ENCODE measurements at regions not wholly inside any gene's neighbourhood (a gene's known extent, or its start where the extent isn't known, plus 50 kb on each side); places are given as distances from the start of the nearest gene placed in this dataset.

DNA sequence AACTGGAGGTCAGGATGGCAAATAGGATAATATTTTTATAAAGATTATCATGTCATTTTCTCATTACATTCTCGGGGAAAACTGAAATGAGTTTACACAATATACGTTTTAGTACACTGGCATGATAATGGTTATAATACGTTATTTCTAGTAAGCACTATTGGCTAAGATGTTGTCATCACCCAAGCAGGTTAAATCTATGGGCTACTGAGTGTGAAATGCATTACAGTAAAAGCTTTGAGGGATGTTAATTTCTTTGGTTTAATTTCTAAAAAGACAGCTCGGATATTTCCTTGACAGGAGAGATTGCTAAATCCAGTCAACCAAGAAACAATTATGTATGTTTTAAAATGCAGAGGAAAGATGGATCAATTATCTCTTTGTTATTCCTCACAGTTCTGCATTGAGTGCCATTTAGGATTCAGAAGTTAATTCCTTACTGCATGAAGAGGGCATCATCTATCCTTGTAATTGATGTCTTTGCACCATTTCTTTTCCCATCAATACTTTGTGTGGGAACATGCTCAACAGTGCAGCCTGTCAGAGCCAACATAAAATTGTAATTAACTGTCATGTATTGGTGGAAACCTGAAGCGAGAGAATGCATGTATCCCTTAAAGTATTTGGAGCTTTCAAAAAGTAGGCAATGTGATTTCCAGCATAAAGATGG lies 222.4 kb upstream of the ZP4 start:
- TF ChIP-seq, protein P1, sequence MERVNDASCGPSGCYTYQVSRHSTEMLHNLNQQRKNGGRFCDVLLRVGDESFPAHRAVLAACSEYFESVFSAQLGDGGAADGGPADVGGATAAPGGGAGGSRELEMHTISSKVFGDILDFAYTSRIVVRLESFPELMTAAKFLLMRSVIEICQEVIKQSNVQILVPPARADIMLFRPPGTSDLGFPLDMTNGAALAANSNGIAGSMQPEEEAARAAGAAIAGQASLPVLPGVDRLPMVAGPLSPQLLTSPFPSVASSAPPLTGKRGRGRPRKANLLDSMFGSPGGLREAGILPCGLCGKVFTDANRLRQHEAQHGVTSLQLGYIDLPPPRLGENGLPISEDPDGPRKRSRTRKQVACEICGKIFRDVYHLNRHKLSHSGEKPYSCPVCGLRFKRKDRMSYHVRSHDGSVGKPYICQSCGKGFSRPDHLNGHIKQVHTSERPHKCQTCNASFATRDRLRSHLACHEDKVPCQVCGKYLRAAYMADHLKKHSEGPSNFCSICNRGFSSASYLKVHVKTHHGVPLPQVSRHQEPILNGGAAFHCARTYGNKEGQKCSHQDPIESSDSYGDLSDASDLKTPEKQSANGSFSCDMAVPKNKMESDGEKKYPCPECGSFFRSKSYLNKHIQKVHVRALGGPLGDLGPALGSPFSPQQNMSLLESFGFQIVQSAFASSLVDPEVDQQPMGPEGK (CRISPR knock-in tag; IDR thresholded peaks at IDR 0.05; ENCODE audit: borderline replicate concordance): no peak
- TF ChIP-seq, protein P2, sequence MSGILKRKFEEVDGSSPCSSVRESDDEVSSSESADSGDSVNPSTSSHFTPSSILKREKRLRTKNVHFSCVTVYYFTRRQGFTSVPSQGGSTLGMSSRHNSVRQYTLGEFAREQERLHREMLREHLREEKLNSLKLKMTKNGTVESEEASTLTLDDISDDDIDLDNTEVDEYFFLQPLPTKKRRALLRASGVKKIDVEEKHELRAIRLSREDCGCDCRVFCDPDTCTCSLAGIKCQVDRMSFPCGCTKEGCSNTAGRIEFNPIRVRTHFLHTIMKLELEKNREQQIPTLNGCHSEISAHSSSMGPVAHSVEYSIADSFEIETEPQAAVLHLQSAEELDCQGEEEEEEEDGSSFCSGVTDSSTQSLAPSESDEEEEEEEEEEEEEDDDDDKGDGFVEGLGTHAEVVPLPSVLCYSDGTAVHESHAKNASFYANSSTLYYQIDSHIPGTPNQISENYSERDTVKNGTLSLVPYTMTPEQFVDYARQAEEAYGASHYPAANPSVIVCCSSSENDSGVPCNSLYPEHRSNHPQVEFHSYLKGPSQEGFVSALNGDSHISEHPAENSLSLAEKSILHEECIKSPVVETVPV (CRISPR knock-in tag; IDR thresholded peaks at IDR 0.05): no peak
- TF ChIP-seq SNAI2 (CRISPR knock-in tag; IDR thresholded peaks at IDR 0.05) (no peak), ZFP3 (CRISPR knock-in tag; IDR thresholded peaks at IDR 0.05) (no peak), ZNF8 (CRISPR knock-in tag; IDR thresholded peaks at IDR 0.05) (no peak), TOX (CRISPR knock-in tag; IDR thresholded peaks at IDR 0.05; ENCODE audit: borderline replicate concordance) (no peak), ZNF70 (CRISPR knock-in tag; IDR thresholded peaks at IDR 0.05) (no peak), TCF4 (CRISPR knock-in tag; IDR thresholded peaks at IDR 0.05; ENCODE audit: borderline replicate concordance) (no peak)
- TF ChIP-seq, protein P3, sequence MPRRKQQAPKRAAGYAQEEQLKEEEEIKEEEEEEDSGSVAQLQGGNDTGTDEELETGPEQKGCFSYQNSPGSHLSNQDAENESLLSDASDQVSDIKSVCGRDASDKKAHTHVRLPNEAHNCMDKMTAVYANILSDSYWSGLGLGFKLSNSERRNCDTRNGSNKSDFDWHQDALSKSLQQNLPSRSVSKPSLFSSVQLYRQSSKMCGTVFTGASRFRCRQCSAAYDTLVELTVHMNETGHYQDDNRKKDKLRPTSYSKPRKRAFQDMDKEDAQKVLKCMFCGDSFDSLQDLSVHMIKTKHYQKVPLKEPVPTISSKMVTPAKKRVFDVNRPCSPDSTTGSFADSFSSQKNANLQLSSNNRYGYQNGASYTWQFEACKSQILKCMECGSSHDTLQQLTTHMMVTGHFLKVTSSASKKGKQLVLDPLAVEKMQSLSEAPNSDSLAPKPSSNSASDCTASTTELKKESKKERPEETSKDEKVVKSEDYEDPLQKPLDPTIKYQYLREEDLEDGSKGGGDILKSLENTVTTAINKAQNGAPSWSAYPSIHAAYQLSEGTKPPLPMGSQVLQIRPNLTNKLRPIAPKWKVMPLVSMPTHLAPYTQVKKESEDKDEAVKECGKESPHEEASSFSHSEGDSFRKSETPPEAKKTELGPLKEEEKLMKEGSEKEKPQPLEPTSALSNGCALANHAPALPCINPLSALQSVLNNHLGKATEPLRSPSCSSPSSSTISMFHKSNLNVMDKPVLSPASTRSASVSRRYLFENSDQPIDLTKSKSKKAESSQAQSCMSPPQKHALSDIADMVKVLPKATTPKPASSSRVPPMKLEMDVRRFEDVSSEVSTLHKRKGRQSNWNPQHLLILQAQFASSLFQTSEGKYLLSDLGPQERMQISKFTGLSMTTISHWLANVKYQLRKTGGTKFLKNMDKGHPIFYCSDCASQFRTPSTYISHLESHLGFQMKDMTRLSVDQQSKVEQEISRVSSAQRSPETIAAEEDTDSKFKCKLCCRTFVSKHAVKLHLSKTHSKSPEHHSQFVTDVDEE (CRISPR knock-in tag; IDR thresholded peaks at IDR 0.05): no peak

Data from SK-N-SH treated with all-trans-retinoic acid at 6 μM for 48 hours (cell line).